HT1080 (cell line): ENCODE measurements at regions not wholly inside any gene's neighbourhood (a gene's known extent, or its start where the extent isn't known, plus 50 kb on each side); places are given as distances from the start of the nearest gene placed in this dataset.

Experiments
- DNase-seq: peaks from one replicate; pipeline ENCODE4 v3.0.0-alpha.2; 2015; ENCODE audit warnings: low read depth

DNA sequence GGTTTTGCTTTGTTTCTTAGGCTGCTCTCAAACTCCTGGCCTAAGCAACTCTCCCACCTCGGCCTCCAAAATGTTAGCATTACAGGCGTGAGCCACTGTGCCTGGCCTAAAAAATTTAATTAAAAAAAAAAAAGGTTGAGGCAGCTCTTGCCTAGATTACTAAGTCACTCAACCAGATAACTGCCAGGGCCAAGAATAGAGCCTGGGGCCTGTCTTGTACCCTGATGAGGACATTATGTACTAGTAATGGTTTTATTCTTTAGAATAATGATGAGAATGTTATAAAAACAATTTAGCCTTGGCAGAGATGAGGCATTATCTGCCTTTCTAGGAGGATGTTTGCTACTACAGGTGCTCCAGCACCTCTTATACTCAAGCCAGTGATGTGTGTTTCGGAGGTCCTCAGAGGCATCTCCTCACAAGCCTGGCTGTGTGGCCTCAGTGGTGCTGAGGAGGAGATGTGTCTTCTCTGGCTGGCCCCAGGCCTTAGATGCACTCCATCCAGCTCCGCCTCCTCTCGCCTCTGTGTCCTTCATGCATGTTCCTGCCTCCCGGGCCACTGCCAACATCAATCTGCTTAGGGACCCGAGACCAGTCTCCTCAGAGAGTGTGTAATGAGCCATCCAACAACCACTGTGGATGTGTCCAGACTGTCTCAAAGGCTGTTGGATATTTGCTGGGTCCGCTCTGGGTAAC, 337.7 kb upstream of the GATB start:
- no peak for DNase-seq

DNA sequence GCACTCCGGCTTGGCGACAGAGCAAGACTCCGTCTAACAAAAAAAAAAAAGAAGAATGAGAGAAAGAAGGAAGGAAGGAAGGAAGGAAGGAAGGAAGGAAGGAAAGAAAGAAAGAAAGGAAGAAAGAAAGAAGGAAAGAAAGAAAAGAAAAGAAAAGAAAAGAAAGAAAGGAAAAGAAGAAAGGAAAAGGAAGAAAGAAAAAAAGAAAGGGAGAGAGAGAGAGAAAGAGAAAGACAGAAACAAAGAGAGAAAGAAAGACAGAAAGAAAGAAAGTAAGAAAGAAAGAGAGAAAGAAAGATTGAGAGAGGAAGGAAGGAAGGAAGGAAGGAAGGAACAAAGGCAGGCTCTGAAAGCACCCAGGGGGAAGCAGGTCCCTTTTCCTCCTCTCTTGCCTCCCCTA, 336.6 kb upstream of the GATB start:
- no peak for DNase-seq

- peak; percentile 71 for DNase-seq
Measured at GRCh38 chr4:152095701-152096070, 334.9 kb upstream of the GATB start.

GRCh38 chr4:152094970-152095700, 334.3 kb upstream of the GATB start:
- DNase-seq = peak; percentile 62

DNA sequence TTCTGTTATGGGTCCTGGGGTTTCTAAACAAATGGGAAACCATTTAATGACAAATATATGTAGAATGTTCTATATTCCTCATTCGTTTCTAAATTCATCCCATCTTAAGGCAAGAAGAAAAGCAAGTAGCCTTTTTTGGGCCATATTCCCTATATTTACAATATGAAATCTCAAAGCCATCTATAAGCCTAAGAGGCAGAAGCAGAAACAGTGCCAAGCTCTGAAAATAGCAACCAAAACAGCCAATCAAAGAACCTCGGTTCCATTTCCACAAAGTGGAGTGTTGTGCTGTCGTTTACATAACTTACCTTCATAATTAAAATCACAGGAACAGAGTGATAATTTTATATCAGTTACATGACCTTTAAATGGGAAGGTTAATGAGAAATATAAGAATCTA, 330.6 kb upstream of the GATB start:
- no peak for DNase-seq

DNA sequence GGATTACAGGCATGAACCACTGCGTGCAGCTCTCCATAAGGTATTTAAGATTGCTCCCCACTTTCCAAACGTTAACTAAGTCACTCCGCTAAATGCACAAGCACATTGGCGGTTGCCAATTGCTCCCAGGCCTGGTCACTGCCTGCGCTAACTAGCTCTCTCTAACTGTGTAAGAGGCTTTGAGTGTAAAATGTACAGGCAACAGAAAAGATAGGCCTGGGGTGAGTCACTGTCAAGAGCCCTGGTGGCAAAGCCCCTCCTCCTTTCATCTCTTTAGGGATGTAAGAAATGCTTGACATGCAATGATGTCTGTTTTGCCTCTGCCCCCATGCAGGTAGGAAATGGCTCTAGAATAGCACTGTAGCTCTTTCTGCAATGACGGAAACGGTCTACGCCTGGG, 329.7 kb upstream of the GATB start:
- peak; percentile 59 for DNase-seq

- no peak for DNase-seq
Measured at GRCh38 chr4:152089584-152089983, 328.8 kb upstream of the GATB start.

- no peak for DNase-seq
Measured at GRCh38 chr4:152087335-152087734, 326.5 kb upstream of the GATB start.

GRCh38 chr4:152085657-152086056, 324.9 kb upstream of the GATB start:
- DNase-seq = no peak

GRCh38 chr4:152083338-152083737, 322.5 kb upstream of the GATB start:
- no peak for DNase-seq

GRCh38 chr4:152081024-152081423, 320.2 kb upstream of the GATB start:
- no peak for DNase-seq

DNA sequence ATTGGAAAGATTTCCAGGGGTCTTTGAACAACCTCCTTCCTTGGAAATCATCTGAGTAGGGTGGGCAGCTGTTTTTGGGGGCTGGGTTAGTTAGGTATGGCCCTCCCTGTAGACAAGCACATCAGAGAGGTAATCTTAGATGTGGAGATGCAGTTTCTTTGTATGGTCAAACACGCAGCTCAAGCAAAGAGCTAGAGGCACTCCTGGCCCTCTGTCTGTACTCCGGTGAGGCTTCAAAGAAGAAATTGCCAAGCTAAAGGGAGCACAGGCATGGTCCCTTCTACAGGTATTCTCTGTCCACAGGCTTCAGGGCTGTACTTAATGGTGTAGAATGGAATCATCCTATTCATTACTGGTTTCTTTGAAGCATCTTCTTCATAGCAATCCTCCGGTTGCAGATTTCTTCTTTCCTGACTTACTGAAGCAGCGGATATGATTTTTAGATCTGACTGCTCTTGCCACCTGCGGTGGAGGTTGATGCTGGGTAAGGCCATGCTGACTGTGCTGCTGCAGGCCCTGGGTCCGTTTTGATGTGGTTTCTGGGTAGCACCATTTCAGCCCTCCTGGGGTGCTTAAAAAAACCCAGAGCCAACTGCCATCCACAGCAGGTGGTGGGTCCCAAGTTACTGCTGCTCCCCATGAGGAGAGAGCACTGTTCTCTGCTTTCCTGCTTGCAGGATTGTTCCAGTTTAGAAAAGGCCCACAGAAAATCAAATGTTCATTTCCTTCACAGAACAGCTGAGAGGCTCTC, 318.9 kb upstream of the GATB start:
- DNase-seq = no peak

DNA sequence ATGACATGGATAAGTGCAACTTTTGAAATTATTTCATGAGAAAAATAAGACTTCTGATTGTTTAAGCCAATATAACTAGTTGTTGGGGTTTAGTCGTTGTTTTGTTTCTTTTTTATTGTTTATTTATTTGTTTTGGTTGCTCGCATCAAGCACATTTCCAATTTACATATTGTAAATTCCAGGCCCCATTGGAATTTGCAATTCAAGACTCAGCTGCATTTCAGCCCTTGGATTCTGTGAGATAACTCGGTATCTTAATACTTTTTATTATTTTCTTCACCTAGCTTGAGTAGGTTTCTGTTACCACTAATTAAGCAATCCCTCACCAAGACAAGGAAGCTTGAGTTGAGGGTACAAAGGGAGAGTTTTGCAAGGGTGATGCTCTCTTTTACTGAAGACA, 318.3 kb upstream of the GATB start:
- no peak for DNase-seq

GRCh38 chr4:152077582-152077981, 316.8 kb upstream of the GATB start:
- DNase-seq = no peak

- DNase-seq = no peak
Measured at GRCh38 chr4:152075253-152075928, 314.6 kb upstream of the GATB start.

DNA sequence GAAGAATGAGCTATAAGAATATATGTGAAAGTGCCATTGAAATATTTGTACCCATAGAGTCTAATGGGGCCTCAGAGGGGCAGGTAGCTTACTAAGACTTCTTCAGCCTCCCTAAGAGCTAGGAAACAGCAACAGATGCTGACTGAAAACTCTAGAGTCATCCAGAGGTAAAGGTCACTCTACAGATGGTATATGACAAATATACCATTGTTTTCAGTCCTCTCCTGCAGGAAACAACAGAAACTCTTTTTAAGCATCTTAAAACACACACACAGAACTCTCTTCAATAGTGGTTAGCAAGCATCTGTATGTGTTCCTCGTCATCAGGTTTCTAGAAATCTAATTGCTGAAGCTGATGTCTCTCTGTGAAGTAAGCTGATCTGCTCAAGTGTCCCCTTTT, 313.8 kb upstream of the GATB start:
- no peak for DNase-seq

- no peak for DNase-seq
Measured at GRCh38 chr4:152074088-152074437, 313.3 kb upstream of the GATB start.

DNA sequence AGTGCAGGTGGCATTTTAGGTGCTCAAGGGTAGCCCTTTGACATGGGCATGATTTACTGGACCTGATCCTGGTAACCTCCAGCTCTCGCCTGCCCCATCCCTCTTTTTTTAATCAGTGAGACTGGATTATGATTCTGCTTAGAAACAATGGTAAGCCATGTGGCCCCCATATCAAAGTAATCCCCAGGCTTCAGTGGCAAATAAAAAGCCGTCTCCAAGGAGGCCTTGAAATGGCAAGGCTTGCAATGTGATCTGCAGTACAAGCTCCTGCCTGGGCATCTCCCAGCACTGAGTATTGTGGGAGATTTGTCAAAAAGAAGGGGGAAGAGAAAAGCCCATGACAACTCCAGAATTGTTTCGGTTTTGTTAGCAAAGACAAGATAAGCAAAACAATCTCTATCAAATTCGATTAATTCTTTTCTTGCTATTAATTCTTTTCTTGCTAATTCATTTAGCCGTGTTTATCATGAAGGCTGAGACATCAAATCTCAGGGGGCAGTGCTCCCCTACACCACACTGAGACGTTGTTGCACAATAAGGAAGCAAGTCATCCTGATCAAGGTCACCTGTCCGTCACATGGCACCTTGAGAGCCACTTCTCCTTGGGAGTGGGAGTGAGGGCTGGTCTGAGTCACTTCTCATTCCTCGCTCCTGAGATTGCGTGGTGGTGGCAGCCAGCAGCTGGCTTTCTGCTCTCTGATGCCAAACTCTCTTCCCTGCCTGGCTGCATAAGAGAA, 312.7 kb upstream of the GATB start:
- peak; percentile 71 for DNase-seq

DNA sequence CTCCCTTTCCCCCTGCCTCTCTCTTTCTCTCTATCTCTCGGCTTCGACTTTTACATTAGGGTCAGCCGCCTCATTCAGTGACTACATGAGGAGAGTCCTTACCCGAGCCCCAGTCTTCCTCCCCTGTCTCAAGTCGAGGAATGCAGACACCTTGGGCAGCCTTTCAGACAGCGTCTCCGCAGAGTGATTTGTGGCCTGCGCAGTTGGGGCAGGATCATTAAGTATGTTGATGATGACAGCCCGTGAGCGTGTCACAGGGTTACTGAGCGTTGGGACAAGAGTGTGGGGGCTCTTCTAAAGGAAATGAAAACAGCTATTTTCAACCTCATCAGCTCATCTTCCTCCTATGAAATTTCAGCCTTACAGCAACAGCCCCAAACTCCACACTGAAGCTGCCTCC, 312.1 kb upstream of the GATB start:
- DNase-seq = no peak

DNA sequence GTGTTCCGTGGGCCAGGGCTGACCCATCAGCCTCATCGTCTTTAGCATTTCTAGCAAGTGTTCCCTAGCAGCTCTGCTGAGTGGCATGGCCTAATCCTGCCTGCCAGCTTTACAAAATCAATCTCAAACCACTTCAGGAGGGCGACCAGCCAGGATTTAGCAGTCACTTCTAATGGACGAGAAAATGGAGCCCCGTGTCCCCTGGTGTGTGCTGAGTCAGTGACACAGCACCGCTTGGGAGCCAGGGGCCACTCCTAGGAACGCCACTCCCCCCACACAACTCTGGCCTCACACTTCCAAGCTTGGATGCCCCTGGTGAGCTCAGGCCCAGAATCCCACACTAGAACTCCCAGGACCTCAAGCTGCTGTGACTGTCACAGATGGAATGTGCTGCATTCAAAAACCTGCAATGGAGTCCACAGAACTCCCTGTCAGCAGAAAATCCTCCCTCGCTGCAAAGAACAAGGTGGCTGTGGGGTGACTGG, 311.2 kb upstream of the GATB start:
- DNase-seq = no peak

GRCh38 chr4:152070854-152071253, 310.0 kb upstream of the GATB start:
- no peak for DNase-seq
